ENCODE measurements at regions not wholly inside any gene's neighbourhood (a gene's known extent, or its start where the extent isn't known, plus 50 kb on each side); places are given as distances from the start of the nearest gene placed in this dataset.

DNA sequence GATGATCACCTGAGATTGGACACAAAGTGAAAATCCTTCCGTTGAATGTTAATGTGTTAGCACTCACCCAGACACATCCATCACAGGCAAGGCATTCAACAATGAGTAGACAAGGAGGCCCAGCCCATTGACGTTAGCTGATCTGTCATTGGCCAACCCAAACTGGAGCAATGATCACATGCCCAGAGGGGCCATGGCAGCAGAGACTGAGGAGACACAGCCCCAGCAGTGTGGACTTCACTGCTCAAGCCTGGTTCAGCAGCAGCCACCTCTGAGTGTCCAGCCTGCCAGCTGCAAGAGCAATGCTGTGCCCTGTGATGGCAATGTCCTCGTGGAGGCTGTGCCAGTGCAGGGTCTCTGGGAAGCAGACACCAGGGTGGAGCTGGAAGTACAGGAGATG lies 622.2 kb downstream of the AACS start:
- TF ChIP-seq EP300 (IDR thresholded peaks at IDR 0.05; ENCODE audit: borderline replicate concordance) (no peak), CREB1 (IDR thresholded peaks at IDR 0.05; ENCODE audit: low read depth) (no peak), TAF1 (IDR thresholded peaks at IDR 0.05; ENCODE audit: low read depth) (no peak), YY1 (IDR thresholded peaks at IDR 0.05; ENCODE audit: low read depth) (no peak)
- TF ChIP-seq, protein P1, sequence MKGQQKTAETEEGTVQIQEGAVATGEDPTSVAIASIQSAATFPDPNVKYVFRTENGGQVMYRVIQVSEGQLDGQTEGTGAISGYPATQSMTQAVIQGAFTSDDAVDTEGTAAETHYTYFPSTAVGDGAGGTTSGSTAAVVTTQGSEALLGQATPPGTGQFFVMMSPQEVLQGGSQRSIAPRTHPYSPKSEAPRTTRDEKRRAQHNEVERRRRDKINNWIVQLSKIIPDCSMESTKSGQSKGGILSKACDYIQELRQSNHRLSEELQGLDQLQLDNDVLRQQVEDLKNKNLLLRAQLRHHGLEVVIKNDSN (IDR thresholded peaks at IDR 0.05) = no peak
- TF ChIP-seq, protein P2, sequence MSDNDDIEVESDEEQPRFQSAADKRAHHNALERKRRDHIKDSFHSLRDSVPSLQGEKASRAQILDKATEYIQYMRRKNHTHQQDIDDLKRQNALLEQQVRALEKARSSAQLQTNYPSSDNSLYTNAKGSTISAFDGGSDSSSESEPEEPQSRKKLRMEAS (IDR thresholded peaks at IDR 0.05) = no peak
